ENCODE measurements at regions not wholly inside any gene's neighbourhood (a gene's known extent, or its start where the extent isn't known, plus 50 kb on each side); places are given as distances from the start of the nearest gene placed in this dataset.

GRCh38 chr12:13376610-13377373 lies 180.3 kb downstream of the EMP1 start:
- peak; percentile 48 for DNase-seq

- no peak for DNase-seq
Measured at GRCh38 chr12:13375583-13376345, 179.2 kb downstream of the EMP1 start.

- DNase-seq, result no peak
Measured at GRCh38 chr12:13374793-13375192, 178.3 kb downstream of the EMP1 start.

- DNase-seq, result no peak
Measured at GRCh38 chr12:13373803-13374202, 177.3 kb downstream of the EMP1 start.

- peak; percentile 49 for DNase-seq
Measured at GRCh38 chr12:13373131-13373530, 176.6 kb downstream of the EMP1 start.

GRCh38 chr12:13372386-13372785 lies 175.9 kb downstream of the EMP1 start:
- no peak for DNase-seq

- DNase-seq, result no peak
Measured at GRCh38 chr12:13371797-13372196, 175.3 kb downstream of the EMP1 start.

GRCh38 chr12:13371367-13371766 lies 174.8 kb downstream of the EMP1 start:
- no peak for DNase-seq

- DNase-seq, result no peak
Measured at GRCh38 chr12:13369474-13370056, 173.0 kb downstream of the EMP1 start.

DNA sequence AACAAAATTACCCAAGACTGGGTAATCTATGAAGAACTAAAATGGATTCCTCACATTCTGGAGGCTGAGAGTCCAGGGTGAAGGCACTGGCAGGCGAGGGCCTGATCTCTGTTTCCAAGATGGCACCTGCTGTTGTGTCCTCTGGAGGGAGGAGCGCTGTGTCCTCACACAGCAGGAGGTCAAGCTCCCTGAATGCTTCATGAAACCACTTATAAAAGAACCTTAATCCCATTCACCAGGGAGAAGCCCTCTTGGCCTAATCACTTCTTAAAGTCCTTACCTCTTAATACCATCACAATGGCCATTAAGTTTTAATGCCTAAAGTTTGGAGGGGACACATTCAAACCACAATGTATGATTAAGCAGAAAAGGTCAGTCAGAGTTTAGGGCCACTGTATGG lies 172.4 kb downstream of the EMP1 start:
- no peak for DNase-seq

GRCh38 chr12:13368431-13368830 lies 171.9 kb downstream of the EMP1 start:
- DNase-seq, result no peak

DNA sequence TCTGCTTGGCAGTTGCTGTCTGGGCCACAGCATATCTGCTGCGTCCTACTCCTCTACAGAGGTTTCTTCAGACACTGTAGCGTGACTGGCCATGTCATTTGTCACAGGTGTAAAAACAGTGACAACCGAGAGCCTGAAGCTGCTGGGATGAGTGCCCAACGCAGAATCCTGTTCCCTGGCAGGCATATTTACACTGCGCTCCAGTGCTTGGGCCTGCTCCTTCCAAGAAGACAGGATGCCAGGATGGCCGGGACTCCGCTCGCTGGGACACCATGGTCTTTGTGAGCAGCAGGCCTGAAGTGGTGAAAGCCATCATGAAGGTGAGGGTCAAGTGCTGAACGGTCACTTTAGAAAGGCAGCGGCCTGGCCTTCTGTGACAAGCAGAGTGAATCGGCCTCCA lies 171.4 kb downstream of the EMP1 start:
- DNase-seq, result no peak

- DNase-seq, result no peak
Measured at GRCh38 chr12:13365748-13366366, 169.3 kb downstream of the EMP1 start.

DNA sequence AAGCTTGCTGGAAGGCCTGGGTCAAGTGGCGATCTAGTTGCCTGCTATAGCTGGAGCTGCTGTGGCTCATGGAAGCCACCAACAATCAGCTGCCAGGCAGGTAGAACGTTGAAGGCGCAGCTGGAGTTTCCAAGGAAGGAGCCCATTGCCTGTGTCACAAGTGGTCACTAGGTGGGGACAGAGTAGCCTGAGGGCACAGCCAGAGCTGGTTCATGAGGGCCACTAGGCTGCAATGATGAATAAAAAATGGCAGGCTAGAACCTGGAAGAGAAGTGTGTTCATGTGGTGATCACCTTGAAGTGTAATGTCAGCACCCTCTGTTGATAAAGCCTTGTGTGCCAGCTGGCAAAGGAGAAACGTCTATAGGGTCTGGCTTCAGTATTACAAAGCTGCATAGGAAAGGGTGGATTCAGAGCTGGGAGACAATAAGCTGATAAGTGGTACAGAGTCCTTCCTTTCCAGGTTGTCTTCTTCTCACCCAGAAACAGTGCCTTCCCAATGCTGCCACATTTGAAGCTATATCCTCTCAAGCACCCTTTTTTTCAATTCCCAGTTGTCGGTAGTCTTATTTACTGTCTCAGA lies 165.8 kb downstream of the EMP1 start:
- DNase-seq, result peak; percentile 63

DNA sequence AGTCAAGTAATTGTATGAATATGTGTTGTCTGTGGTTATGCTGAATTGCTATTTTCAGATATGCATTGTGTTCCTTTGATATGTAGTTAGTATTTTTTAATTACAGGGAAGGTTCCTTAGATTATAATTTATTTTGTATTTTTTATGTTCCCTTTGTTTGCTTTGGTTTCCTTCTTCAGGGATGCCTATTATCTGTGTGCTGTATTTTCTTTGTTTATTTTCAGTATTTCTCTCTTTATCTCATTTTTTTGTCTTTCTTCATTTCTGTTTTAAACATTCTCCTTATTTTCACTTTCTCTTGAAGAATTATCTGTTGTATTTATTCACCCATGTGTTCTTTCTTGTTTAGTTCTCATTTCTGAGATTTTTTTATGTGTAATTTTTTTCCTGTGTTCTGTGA lies 163.1 kb downstream of the EMP1 start:
- DNase-seq, result no peak

GRCh38 chr12:13358391-13358905 lies 161.9 kb downstream of the EMP1 start:
- no peak for DNase-seq

DNA sequence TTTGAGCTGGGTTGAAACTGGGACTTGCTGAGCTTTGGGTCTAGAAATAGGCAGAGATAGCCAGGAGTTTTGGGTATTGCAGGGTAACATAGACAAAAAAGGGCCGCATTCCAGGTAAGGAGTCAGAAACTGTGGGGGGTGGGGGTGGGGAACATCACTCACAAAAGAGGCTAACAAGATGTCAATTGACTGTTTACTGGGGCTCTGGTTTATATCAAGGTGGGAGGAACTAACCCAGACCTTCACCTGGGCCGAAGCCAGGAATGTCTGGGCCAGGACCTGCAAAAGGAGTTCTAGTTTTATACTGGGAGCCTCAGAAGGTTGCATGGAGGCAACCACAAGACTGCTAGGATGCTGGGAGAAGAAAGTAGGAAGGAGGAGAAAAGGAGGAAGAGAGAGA lies 154.4 kb downstream of the EMP1 start:
- no peak for DNase-seq

DNA sequence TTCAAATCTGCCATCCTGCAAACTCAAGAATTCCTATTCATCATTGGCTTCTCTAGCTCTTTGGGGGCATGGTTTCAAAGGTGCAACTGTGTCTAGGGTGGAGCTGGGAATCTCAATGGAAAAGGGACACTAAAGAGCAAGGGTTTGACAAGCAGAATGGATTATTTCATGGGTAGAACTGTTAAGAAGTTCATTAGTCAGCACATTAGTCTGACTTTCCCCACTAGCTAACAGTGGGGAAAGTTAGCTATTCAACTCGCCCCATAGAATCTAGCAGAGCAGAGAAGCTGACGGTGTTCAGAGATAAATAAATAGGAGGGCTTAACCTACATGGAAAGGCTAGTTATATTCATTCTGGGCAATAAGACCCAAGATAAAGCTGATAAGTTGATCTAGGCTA lies 153.9 kb downstream of the EMP1 start:
- no peak for DNase-seq

DNA sequence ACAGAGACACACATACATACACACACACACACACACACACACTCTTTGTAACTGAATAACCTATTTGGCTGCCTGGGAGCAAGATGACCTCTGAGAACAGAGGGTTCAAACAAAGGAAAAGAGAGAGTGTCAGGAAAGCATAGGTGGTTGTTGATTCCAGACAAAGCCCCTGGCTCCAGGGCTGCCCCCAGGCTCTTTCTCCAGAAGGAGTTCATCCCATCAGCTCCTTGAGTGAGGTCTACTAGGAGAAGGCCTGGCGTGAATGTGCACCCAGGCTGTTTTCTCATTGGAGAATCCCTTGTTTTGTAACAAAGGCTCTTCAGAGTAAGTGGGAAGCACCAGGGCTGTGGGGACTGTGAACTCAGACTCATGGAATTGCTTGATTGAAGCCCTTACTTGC lies 151.9 kb downstream of the EMP1 start:
- peak; percentile 12 for DNase-seq

DNA sequence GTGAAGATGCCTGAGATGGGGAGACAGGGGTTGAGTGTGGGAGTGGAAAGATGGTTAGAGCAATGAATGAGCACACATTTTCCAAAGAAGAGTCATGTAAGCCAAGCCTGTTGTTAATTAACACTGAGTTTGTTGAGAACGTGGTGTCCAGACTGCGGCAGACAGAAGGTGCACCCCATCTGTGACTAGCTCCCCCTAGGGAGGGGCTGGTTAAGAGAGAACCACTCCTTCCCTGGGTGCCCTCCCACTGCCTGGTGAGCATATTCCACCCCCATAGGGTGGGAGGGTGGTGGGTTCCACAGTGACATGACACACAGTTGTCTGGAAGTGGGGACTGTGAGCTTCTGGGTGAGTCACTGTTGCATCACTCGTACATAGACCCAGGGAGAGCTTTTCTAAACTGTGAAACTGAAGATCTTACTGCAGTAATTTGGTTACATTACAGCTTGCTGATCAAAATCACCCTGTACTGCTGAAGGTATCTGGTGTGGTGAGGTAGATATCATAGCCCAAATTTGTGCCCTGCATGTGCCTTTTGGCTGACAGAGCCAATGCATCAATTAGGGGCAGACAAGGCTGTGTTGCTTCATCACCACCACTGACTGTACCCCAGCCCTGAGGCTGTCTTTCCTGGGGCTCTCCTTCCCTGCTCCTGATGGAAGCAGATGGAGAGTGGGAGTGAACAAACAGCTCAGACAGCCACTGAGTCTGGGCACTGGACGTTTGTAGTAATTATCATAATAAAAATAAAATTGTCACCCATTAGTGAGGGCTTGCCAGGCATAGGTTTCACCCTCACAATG lies 150.9 kb downstream of the EMP1 start:
- DNase-seq, result peak; percentile 96

- DNase-seq, result no peak
Measured at GRCh38 chr12:13345722-13346121, 149.2 kb downstream of the EMP1 start.

- DNase-seq, result peak; percentile 51
Measured at GRCh38 chr12:13343375-13343774, 146.8 kb downstream of the EMP1 start.
